K562 (cell line): ENCODE measurements at regions not wholly inside any gene's neighbourhood (a gene's known extent, or its start where the extent isn't known, plus 50 kb on each side); places are given as distances from the start of the nearest gene placed in this dataset.
A peak's percentile ranks its signal among the peaks of the same experiment; 100 is the strongest.

Experiments used
- CBX5 ChIP-seq: IDR thresholded peaks from 2 replicates; pipeline ENCODE4 v1.6.1; 2014; ENCODE audit warnings: low read depth, borderline replicate concordance
- FOS ChIP-seq: IDR thresholded peaks from 3 replicates; pipeline ENCODE4 v1.6.1; 2011; ENCODE audit not compliant: insufficient read length; ENCODE audit errors: extremely low read depth
- FOXJ2 ChIP-seq: fragments of 200-800 bp; sonication (Bioruptor generic); IDR thresholded peaks from 2 replicates; pipeline ENCODE4 v1.6.1; 2016; ENCODE audit warnings: missing genetic modification characterization, missing compliant biosample characterization
- GATAD2B ChIP-seq: fragments of 450-650 bp; IDR thresholded peaks from 2 replicates; pipeline ENCODE4 v1.6.1; 2017; ENCODE audit warnings: mild to moderate bottlenecking, borderline replicate concordance
- MYBL2 ChIP-seq, 2 experiments: fragments of 450-650 bp in 1 of 2; sonication (generic) in 1 of 2; formaldehyde crosslinking in 1 of 2; IDR thresholded peaks; 2 replicates each; pipeline versions ENCODE4 v1.6.1 to v1.8.1; 2017 to 2022; ENCODE audit warnings: borderline replicate concordance in 1 of 2, inconsistent platforms in 1 of 2, low read depth in 1 of 2, mild to moderate bottlenecking in 1 of 2, missing genetic modification reagents in 1 of 2, moderate library complexity in 1 of 2
- NEUROD1 ChIP-seq: fragments of 150-350 bp; IDR thresholded peaks from 2 replicates; pipeline ENCODE4 v1.6.1; 2014; ENCODE audit warnings: borderline replicate concordance, low read length, low read depth; ENCODE audit not compliant: partially characterized antibody
- RBM14 ChIP-seq: fragments of 200-400 bp; formaldehyde crosslinking; IDR thresholded peaks from 2 replicates; pipeline ENCODE4 v1.6.1; 2018; ENCODE audit warnings: low read depth, mild to moderate bottlenecking, low read length, moderate library complexity, borderline replicate concordance; ENCODE audit not compliant: insufficient read depth
- SAP30 ChIP-seq: fragments of 200-600 bp; sonication (generic); IDR thresholded peaks from 2 replicates; pipeline ENCODE4 v1.6.1; 2012; ENCODE audit warnings: borderline replicate concordance, low read depth, mild to moderate bottlenecking, moderate library complexity, low read length, control low read depth, inconsistent platforms; ENCODE audit not compliant: insufficient read depth, poor library complexity, severe bottlenecking
- TEAD1 ChIP-seq, 2 experiments: fragments of 450-650 bp in 1 of 2; sonication (generic) in 1 of 2; formaldehyde crosslinking; IDR thresholded peaks; 2 replicates each; pipeline versions ENCODE4 v1.4.0 to v1.8.0; 2020 to 2022; ENCODE audit warnings: mild to moderate bottlenecking in 2 of 2, missing genetic modification reagents in 1 of 2
- THRAP3 ChIP-seq: fragments of 450-650 bp; IDR thresholded peaks from 2 replicates; pipeline ENCODE4 v1.6.1; 2016; ENCODE audit warnings: mild to moderate bottlenecking, inconsistent platforms, borderline replicate concordance
- ZBTB8A ChIP-seq: fragments of 450-650 bp; IDR thresholded peaks from 2 replicates; pipeline ENCODE4 v1.6.1; 2018; ENCODE audit warnings: mild to moderate bottlenecking, moderate library complexity; ENCODE audit not compliant: partially characterized antibody
- ZNF436 ChIP-seq: fragments of 250-450, 450-650 bp; sonication (Bioruptor Pico); formaldehyde crosslinking; IDR thresholded peaks from 2 replicates; pipeline ENCODE4 v1.7.0; 2020; ENCODE audit warnings: mild to moderate bottlenecking
- TF ChIP-seq, protein P1 (sequence below): fragments of 450-650 bp; IDR thresholded peaks from 2 replicates; pipeline ENCODE4 v1.7.0; 2016; ENCODE audit warnings: borderline replicate concordance
- TF ChIP-seq, protein P2 (sequence below), 2 experiments: fragments of 450-650 bp; IDR thresholded peaks; 2 replicates each; pipeline ENCODE4 v1.6.1; 2016
- TF ChIP-seq, protein P3 (sequence below): fragments of 450-650 bp; IDR thresholded peaks from 2 replicates; pipeline ENCODE4 v1.6.1; 2017; ENCODE audit warnings: antibody characterized with exemption, mild to moderate bottlenecking
- TF ChIP-seq, protein P4 (sequence below), 2 experiments: fragments of 450-650 bp; conservative IDR thresholded peaks; 2 replicates each; pipeline ENCODE4 v1.6.1; 2017; ENCODE audit warnings: mild to moderate bottlenecking in 2 of 2, moderate library complexity in 2 of 2

DNA sequence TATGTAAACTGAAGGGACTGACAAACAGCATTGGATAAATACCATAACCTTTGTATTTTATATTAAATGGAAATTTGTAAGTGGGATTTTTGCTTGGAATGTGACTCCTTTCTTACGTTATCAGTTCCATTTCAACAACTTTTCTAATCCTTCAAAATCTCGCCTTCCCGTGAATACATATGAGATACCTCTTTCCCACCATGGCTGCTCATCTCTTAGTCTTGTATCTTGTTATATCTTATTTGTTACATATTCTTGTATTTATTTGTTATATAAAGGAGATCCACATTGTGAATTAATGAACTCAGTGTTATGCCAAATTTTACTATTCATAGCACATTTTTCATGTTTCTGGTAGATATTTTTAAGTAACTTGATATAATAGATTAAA is 623.7 kb downstream of the MCTP2 start (continued):
- TF ChIP-seq, protein P1, sequence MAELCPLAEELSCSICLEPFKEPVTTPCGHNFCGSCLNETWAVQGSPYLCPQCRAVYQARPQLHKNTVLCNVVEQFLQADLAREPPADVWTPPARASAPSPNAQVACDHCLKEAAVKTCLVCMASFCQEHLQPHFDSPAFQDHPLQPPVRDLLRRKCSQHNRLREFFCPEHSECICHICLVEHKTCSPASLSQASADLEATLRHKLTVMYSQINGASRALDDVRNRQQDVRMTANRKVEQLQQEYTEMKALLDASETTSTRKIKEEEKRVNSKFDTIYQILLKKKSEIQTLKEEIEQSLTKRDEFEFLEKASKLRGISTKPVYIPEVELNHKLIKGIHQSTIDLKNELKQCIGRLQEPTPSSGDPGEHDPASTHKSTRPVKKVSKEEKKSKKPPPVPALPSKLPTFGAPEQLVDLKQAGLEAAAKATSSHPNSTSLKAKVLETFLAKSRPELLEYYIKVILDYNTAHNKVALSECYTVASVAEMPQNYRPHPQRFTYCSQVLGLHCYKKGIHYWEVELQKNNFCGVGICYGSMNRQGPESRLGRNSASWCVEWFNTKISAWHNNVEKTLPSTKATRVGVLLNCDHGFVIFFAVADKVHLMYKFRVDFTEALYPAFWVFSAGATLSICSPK: no peak
- peak; percentile 48; the same call in 1 of the 2 replicates for TF ChIP-seq GATAD2B
- 0 out of 2 replicates have a peak, but pooled peaks have one; percentile 77 for TF ChIP-seq THRAP3
- TF ChIP-seq FOXJ2 (tag): 0 out of 2 replicates have a peak, but pooled peaks have one; percentile 0
- peak; percentile 37 for TF ChIP-seq ZBTB8A
- no peak for TF ChIP-seq RBM14
- TF ChIP-seq, protein P2, sequence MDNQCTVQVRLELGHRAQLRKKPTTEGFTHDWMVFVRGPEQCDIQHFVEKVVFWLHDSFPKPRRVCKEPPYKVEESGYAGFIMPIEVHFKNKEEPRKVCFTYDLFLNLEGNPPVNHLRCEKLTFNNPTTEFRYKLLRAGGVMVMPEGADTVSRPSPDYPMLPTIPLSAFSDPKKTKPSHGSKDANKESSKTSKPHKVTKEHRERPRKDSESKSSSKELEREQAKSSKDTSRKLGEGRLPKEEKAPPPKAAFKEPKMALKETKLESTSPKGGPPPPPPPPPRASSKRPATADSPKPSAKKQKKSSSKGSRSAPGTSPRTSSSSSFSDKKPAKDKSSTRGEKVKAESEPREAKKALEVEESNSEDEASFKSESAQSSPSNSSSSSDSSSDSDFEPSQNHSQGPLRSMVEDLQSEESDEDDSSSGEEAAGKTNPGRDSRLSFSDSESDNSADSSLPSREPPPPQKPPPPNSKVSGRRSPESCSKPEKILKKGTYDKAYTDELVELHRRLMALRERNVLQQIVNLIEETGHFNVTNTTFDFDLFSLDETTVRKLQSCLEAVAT (IDR thresholded peaks at IDR 0.05): no peak
- no peak for TF ChIP-seq NEUROD1
- TF ChIP-seq CBX5: no peak
- no peak for TF ChIP-seq FOS
- no peak for TF ChIP-seq MYBL2 (IDR thresholded peaks at IDR 0.05; ENCODE audit: low read depth)
- TF ChIP-seq MYBL2 (CRISPR knock-in tag; IDR thresholded peaks at IDR 0.05; ENCODE audit: borderline replicate concordance): no peak
- TF ChIP-seq TEAD1 (CRISPR knock-in tag; IDR thresholded peaks at IDR 0.05): no peak
- TF ChIP-seq SAP30: no peak
- TF ChIP-seq, protein P3, sequence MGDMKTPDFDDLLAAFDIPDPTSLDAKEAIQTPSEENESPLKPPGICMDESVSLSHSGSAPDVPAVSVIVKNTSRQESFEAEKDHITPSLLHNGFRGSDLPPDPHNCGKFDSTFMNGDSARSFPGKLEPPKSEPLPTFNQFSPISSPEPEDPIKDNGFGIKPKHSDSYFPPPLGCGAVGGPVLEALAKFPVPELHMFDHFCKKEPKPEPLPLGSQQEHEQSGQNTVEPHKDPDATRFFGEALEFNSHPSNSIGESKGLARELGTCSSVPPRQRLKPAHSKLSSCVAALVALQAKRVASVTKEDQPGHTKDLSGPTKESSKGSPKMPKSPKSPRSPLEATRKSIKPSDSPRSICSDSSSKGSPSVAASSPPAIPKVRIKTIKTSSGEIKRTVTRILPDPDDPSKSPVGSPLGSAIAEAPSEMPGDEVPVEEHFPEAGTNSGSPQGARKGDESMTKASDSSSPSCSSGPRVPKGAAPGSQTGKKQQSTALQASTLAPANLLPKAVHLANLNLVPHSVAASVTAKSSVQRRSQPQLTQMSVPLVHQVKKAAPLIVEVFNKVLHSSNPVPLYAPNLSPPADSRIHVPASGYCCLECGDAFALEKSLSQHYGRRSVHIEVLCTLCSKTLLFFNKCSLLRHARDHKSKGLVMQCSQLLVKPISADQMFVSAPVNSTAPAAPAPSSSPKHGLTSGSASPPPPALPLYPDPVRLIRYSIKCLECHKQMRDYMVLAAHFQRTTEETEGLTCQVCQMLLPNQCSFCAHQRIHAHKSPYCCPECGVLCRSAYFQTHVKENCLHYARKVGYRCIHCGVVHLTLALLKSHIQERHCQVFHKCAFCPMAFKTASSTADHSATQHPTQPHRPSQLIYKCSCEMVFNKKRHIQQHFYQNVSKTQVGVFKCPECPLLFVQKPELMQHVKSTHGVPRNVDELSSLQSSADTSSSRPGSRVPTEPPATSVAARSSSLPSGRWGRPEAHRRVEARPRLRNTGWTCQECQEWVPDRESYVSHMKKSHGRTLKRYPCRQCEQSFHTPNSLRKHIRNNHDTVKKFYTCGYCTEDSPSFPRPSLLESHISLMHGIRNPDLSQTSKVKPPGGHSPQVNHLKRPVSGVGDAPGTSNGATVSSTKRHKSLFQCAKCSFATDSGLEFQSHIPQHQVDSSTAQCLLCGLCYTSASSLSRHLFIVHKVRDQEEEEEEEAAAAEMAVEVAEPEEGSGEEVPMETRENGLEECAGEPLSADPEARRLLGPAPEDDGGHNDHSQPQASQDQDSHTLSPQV: 0 out of 2 replicates have a peak, but pooled peaks have one; percentile 41
- TF ChIP-seq, protein P4, sequence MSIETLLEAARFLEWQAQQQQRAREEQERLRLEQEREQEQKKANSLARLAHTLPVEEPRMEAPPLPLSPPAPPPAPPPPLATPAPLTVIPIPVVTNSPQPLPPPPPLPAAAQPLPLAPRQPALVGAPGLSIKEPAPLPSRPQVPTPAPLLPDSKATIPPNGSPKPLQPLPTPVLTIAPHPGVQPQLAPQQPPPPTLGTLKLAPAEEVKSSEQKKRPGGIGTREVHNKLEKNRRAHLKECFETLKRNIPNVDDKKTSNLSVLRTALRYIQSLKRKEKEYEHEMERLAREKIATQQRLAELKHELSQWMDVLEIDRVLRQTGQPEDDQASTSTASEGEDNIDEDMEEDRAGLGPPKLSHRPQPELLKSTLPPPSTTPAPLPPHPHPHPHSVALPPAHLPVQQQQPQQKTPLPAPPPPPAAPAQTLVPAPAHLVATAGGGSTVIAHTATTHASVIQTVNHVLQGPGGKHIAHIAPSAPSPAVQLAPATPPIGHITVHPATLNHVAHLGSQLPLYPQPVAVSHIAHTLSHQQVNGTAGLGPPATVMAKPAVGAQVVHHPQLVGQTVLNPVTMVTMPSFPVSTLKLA (conservative IDR thresholded peaks at IDR 0.05): no peak
- TF ChIP-seq ZNF436 (CRISPR knock-in tag): no peak
